DMS153 treated with DMSO at 0.1 percent for 48 hours (cell line): ENCODE measurements at regions not wholly inside any gene's neighbourhood (a gene's known extent, or its start where the extent isn't known, plus 50 kb on each side); places are given as distances from the start of the nearest gene placed in this dataset.
"Not testable (repeated sequence)": the region's sequence is repeated elsewhere in the genome, so short reads cannot be mapped to it uniquely, and the experiment has no call there.

Experiments
- DNase-seq: peaks from one replicate; lab custom pipeline; 2025; ENCODE audit not compliant: unreplicated experiment; lab: John Stamatoyannopoulos, UW

DNA sequence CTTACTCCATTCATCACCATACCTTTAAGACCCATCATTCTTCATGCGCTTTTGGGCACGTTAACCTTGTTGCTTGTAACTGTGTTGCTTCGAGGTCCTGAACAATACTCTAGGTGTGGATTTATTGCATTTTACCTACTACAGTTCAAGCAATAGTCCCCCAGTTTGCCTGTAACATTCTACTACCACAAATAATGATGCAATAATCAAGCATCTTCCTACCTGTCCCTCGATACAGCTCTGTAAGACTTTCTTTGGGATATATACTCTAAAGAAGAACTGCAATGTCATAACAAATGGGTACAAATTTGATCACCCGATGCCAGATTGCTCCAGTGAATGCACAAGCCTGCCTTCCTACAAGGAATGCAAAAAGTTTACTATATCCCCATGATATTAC lies 1342.6 kb upstream of the GJE1 start:
- no peak for DNase-seq

DNA sequence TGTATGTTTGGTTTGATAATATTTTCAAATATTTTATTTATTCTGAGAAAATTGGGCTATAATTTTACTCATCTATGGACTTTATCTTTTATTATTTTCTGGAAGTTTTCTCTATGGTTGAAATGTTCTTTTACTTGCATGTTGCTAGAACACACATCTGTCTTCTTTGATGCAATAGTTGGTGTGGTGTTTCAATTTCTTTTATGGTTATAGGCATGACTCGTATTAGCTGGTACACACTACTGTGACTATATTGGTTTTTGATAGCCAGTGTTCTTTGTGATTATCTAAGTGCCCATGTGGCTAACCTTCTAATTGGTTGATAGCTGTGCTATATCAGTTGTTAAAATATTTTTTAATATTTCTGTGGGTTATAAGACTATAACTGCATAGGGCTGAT lies 1343.3 kb upstream of the GJE1 start:
- DNase-seq: no peak

DNA sequence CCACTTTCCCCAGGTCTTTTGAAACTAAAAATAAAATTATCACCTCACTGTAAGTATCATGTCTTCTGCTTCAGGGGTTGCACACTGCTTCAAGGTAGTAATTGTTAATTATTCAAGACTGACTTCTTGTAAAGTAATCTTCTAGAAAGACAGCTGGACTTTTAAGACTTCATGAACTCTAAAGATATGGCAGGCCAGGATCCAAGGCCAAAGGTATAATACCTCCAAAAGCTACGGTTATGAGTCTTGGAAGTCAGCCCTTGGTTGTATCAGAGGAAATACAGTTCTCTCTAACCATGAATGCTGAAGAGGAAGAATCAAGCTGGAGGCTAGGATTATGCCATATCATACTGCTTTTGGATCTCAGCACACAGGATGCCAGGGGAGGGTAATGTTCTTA lies 1346.8 kb upstream of the GJE1 start:
- DNase-seq: no peak

DNA sequence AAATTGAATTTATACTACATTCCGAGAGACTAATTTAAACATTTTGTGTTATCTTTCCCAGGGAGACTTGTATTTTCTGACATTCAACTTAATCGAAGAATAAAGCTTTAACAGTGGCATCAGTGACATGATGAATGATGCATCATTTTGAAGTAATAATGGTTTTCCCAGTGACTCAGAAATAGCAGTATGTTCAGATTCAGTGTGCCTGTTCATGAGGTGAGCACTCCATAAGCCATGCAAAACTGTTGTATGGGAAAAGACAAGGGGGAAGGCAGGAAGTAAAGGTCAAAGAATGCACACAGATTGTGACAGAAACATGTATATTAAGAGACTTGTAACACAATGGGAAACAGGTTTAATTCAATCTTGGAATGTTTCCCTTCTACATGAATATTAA lies 1348.2 kb upstream of the GJE1 start:
- DNase-seq: no peak

DNA sequence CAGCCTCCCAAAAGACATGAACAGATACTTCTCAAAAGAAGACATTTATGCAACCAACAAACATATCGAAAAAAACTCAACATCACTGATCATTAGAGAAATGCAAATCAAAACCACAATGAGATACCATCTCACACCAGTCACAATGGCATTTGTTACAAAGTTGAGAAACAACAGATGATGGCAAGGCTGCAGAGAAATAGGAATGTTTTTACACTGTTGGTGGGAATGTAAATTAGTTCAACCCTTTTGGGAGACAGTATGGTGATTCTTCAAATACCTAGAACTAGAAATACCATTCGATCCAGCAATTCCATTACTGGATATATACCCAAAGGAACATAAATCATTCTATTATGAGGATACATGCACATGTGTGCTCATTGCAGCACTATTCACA lies 1349.2 kb upstream of the GJE1 start:
- DNase-seq: not testable (repeated sequence)

DNA sequence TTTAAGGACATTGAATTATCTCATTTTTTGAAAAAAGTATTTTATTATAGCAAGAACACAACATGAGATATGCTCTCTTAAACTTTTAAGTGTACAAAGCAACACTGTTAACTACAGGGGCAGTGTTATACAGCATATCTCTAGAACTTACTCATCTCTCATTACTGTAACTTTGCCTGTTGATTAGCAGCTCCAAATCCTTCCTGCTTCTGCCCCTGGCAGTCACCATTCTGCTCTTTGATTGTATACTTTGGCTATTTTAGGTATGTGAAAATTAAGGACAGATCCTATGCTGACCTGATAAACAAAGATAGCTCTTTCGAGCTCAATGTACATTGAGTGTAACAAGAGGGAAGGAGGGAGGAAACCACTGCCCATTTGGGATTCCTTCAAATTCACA lies 1349.8 kb upstream of the GJE1 start:
- DNase-seq: no peak

DNA sequence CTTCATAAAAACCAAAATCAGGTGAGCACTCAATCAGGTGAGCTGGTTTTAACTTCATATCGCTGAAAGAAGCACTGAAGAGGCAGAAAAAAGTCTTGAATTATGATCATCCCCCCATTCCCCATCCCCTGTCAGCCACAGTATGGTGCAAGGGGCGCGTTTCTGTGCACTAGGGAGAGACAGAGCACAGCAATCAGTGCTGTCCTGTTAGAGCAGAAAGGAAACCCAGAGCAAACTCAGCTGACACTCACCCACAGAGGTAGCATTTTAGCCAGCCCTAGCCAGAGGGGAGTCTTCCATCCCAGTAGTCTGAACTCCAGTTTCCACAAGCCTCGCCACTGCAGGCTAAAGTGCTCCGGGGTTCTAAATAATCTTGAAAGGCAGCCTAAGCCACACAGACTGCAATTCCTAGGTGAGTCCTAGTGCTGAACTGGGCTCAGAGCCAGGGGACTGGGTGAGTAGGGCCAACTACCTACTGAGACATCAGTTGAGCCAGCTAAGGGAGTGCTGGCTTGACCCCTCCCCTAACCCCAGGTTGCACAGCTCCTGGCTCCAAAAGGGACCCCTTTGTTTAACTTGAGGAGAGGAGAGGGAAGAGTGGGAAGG lies 1352.6 kb upstream of the GJE1 start:
- DNase-seq: no peak

DNA sequence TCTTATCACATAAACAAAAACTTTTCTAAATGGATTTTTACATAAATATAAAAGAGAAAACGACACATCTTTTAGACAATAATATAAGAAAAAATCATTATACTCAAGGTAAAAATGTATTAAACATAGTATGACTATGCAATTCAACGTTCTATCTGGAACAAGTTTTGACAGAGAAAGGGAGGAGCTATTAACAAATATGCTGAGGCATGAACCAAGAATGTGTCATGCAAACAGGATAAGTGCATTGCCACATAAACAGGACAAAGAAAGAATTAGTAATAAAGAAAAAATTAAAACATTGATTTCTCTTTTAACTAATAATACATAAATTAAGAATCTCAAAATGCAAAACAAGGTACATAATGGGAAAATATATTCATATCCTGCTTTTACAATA lies 1353.4 kb upstream of the GJE1 start:
- DNase-seq: no peak

DNA sequence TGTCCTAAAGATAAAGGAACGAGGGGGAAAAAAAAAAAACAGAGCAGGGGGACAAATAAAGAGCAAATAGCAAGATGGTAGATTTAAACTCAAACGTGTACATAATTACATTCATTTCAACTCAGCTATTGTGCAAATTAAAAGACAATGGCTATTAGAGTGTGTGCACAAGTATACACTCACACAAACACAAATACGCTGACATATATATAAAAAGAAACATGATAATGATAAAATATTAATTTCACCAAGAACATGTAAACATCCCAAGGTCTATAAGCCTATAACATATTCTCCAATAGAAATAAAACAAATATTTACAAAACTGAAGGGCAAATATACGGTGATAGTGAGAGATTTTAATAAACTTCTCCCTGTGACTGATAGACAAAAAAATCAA lies 1354.9 kb upstream of the GJE1 start:
- no peak for DNase-seq

DNA sequence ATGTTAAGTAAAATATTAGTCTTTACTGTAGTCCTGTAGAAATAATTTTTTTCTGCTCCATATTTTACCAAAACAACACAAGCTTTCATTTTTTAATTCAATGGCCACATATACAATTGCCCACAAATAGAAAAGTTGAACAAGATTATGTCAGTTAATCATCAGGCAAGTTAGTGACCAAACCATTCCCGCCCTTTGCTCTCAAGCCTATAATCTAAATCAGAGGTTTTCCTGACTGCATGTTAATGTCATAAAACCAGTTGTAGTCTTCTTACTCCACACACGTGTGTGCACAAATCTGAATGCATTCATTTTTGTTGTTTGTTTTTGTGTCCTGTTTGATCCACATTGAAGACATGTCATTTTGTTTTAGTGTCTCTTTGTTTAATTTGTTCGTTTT lies 1357.7 kb upstream of the GJE1 start:
- DNase-seq: no peak

DNA sequence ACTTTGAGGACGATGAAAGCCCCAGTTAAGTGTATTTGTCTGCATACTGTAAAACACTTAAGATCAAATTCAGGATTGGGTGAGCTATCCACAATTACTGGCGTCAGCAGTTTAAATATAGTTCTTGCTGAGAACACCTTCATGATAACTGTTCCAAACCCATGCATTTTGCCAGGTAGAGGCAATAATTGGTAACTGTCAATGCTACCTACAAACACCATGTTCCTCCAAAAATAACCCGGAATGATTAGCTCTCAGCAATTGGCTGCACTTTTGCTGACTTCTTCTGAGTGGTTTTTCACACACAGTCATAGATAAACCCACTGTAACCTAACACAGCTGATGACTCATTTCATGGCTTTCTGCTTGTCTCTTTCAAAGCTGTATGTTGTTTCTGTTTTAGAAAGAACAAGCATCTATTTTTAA lies 1358.6 kb upstream of the GJE1 start:
- no peak for DNase-seq

DNA sequence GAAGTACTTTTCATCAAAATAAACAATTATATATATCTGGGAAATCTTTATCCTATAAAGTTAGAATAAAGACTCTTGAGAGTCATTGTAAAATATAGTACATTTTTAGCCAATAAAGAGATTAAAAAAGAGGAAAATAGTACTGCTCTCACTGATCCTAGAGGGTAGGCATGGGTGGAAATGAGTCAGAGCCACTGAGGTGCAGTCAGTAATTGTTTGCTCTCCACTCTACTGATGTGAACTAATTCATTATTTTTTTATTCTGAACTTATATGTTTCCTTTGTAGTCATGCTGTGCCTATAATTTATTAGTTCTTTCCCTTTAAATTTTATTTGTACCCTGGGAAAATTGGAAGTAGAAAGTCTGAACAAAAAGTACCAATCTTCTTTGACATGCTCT lies 1359.4 kb upstream of the GJE1 start:
- no peak for DNase-seq

DNA sequence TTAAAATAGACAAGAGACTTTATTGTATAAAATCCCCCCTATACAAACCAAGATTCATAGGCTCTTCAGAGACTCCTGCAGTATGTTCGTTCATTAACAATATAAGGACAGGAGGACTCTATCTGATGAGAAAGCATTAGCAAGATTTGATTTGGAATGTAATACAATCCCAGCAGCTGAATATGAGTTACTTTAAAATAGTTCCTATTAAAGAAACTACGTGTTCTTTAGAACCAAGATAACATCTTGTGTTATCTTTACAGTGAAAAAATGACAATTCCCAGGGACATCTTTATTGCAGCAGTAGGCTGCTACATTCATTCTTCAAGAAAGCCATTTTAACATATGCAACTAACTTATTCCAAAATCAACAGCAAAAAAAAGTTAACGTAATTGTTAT lies 1360.1 kb upstream of the GJE1 start:
- no peak for DNase-seq

DNA sequence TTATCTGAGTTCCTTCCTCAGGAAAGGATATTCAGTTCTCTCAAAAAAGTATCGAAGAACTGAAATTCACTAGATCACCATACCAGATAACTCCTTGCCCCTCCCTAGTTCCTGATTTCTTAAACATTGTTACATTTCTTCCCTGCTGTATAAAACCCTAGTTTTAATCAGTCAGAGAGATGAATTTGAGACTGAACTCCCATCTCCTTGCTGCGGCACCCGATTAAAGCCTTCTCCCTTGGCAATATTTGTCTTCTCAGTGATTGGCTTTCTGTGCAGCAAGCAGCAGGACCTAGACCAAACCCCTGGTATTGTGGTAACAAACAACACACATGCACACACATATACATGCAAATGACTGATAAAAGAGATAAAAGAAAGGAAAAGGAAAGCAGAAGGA lies 1364.6 kb upstream of the GJE1 start:
- DNase-seq: no peak

DNA sequence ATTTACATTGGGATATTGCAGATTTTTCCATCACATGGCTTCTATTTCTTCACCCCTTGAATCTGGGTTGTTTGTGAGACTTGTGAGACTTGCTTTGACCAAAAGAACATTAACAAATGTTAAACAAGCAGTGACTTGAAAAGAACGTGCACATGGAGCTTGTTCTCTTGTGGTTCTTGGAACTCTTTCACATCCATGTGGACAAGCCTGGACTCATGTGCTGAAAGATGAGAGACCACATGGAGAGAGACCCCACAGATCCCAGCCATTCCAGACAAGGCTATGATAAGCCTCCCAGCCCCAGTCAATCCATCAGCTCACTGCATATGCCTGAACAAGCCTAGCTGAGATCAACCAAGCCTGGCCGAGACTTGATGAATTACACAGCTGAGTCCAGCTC lies 1365.7 kb upstream of the GJE1 start:
- no peak for DNase-seq

DNA sequence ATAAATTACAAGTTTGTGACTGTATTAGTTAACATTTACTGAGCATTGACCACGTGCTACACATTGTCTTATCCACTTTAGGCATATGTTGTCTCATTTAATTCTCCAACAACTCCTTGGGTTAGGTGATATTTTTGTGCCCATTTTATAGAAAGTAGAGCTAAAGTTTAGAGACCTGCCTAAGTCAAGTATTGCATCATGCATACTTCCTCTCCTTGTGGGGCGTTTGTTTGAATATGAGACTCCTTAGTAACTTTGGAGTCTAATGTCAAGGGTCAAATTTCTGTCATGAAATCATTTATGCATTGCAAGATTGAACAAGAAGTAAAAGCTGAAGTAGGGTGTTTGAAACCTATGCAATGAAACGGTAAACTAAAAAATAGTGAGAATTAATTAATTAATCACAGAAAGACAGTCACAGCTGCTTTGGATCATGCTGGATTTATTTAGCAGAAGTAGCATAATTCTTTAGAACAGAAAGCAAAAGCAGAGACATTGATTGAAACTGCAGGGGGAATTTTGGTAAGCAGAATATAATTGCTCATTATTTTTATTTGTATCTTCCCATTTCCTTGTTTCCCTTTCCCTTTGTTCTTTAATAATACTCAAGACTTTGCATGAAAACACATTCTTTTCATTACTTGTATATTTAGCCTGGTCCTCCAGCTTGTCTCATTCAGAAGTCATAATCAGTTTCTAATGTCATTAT lies 1374.4 kb upstream of the GJE1 start:
- DNase-seq: no peak

DNA sequence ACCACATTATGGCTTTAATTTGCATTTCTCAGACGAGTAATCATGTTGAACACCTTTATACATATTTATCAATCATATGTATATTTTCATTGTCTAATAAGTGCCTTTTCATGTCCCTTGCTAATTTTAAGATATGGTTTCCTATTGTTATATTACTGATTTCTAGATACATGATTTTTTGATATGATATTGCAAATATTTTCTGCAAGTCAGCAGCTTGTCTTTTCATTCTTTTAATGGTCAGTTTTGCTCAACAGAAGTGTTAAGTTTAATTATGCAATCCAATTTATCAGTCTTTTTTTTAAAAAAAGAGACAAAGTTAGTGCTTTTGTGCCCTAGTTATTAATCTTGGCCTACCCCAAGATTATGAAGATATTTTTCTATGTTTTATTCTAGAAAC lies 1377.8 kb upstream of the CITED2 start:
- DNase-seq: no peak

DNA sequence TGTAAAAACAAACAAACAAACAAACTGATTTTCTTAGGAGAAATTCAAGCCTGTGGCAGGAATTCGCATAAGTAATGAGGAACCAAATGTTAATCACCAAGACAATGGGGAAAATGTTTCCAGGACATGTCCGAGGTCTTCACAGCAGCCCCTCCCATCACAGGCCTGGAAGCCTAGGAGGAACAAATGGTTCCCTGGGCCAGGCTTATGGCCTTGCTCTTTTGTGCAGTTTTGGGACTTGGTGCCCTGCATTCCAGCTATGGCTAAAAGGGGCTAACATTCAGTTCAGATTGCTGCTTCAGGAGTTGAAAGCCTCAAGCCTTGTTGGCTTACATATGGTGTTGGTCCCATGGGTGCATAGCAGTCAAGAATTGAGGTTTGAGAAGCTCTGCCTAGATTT lies 1372.7 kb upstream of the CITED2 start:
- DNase-seq: no peak

DNA sequence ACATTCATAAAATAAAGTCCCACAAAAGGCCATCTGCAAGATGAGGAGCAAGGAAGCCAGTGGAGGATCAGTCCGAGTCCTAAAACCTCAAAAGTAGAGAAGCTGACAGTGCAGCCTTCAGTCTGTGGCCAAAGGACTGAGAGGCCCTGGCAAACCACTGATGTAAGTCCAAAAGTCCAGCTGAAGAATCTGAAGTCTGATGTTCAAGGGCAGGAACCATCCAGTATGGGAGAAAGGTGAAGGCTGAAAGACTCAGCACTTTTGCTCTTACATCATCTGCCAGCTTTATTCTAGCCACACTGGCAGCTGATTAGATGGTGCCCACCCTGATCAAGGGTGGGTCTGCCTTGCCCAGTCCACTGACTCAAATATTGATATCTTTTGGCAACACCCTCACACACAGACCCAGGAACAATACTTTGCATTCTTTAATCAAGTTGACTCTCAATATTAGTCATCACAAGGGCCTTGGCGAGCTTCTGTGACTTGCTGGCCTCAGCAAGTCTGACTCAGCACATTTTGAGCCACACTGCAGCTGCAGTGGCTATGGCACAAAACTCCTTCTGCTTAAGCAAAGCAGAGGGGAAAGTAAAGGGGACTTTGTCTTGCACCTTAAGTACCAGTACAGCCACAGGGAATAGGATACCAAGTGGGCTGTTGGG lies 1370.3 kb upstream of the CITED2 start:
- no peak for DNase-seq

DNA sequence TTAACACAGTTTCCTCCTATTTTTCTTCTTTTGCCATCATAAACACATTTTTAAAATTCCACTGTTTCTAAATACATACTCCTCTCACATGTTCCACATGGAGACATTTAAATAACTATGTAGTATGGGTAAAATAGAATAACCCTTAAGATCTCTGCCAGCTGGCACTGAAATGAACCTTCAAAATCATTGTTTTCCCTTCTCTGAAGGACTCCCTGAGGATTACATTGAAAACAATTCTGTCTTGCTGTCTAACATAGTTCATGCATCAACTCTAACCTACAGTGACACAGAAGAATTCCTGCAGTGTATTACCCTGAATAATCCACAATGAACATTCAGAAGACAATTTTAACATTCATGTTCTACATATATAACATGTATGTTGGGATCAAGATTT lies 1361.8 kb upstream of the CITED2 start:
- no peak for DNase-seq

DNA sequence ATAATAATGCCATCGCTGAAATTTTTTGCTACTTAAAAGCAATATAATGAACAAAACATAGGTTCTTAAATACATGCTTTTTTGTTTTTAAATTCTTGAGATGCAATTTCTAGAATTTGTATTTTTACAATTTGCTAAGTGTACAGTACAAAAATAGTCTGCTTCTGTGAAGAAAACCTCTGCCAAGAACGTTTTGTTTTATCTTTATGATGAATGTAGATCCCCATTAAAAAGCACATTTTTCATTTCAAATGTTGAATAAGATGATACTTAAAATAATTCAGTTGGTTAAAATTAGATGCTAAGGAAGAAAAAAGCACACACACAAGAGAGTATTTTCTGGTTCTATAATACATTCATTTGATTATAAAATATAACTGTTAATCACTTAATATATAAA lies 1358.5 kb upstream of the CITED2 start:
- DNase-seq: no peak

DNA sequence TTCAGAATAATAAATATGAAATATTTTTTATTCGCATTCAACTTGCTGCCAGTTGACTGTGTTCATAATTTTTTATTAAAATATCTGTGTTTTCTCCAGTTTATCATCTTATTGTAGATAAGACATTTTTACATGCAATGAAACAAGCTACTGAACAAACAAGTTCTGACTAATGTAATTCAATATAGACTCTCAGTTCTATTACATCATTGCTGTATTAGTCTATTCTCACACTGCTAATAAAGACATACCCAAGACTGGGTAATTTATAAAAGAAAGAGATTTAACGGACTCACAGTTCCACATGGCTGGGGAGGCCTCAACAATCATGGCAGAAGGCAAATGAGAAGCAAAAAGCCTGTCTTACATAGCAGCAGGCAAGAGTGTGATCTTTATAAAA lies 1357.7 kb upstream of the CITED2 start:
- DNase-seq: no peak

DNA sequence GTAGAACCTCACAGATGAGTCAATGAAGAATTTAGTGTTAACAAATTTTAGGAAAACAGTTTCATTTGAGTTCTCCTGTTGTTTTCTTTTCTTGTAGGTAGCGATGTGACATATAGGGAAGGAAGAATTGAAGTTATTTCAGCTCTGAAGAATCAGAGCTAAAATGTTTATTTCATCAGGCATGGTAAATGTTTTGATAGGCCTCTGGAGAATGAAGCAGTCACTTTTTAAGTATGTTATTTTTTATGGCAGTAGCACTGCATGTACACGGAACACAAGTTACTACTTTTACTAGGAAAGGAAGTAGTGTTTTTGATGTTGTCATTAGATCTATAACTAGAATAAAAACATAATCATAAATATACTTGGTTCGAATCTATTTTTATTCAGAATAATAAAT lies 1357.3 kb upstream of the CITED2 start:
- DNase-seq: no peak
